H9 (cell line): ENCODE measurements at regions not wholly inside any gene's neighbourhood (a gene's known extent, or its start where the extent isn't known, plus 50 kb on each side); places are given as distances from the start of the nearest gene placed in this dataset.

Experiments used
- DNase-seq: peaks from one replicate; pipeline ENCODE4 v3.0.0-alpha.2; 2017
- H2AFZ ChIP-seq: one replicate; pipeline ENCODE4 v1.6.1; 2013; ENCODE audit warnings: mild to moderate bottlenecking, low read length, control low read depth, moderate library complexity
- H2AK5ac ChIP-seq: 2 replicates; pipeline ENCODE4 v1.6.1; 2013; ENCODE audit warnings: low read length, control low read depth, mixed read lengths; ENCODE audit not compliant: insufficient read length
- H2BK120ac ChIP-seq: one replicate; pipeline ENCODE4 v1.6.1; 2013; ENCODE audit warnings: low read depth, mild to moderate bottlenecking, low read length, control low read depth, inconsistent platforms; ENCODE audit not compliant: poor library complexity, severe bottlenecking
- H2BK12ac ChIP-seq: 2 replicates; pipeline ENCODE4 v1.6.1; 2013; ENCODE audit warnings: low read length, control low read depth, mixed read lengths, low read depth; ENCODE audit not compliant: insufficient read length
- H2BK15ac ChIP-seq: 2 replicates; pipeline ENCODE4 v1.6.1; 2013; ENCODE audit warnings: low read depth, low read length, control low read depth
- H2BK20ac ChIP-seq: one replicate; pipeline ENCODE4 v1.6.1; 2013; ENCODE audit warnings: low read depth, mild to moderate bottlenecking, low read length, control low read depth, inconsistent platforms; ENCODE audit not compliant: poor library complexity, severe bottlenecking
- H2BK5ac ChIP-seq: 2 replicates; pipeline ENCODE4 v1.6.1; 2013; ENCODE audit warnings: low read length, control low read depth, mixed read lengths; ENCODE audit not compliant: insufficient read length
- H3K14ac ChIP-seq: 2 replicates; pipeline ENCODE4 v1.6.1; 2013; ENCODE audit warnings: low read length, control low read depth; ENCODE audit not compliant: insufficient read depth
- H3K18ac ChIP-seq: 2 replicates; pipeline ENCODE4 v1.6.1; 2013; ENCODE audit warnings: low read depth, mild to moderate bottlenecking, mixed read lengths, low read length, control low read depth; ENCODE audit not compliant: insufficient read length
- H3K23ac ChIP-seq: 2 replicates; pipeline ENCODE4 v1.6.1; 2013; ENCODE audit warnings: low read length, control low read depth, mixed read lengths, low read depth; ENCODE audit not compliant: insufficient read length
- H3K23me2 ChIP-seq: 2 replicates; pipeline ENCODE4 v1.6.1; 2013; ENCODE audit warnings: low read depth, mild to moderate bottlenecking, mixed read lengths, low read length, control low read depth; ENCODE audit not compliant: insufficient read length, poor library complexity, severe bottlenecking
- H3K27ac ChIP-seq: 2 replicates; pipeline ENCODE4 v1.5.1; 2013; ENCODE audit warnings: low read length, control low read depth, mixed read lengths, low read depth; ENCODE audit not compliant: insufficient read length
- H3K27me3 ChIP-seq: 2 replicates; pipeline ENCODE4 v1.6.1; 2013; ENCODE audit warnings: low read length, control low read depth, inconsistent platforms; ENCODE audit not compliant: insufficient read depth
- H3K4ac ChIP-seq: 2 replicates; pipeline ENCODE4 v1.6.1; 2013; ENCODE audit warnings: low read depth, mild to moderate bottlenecking, control low read depth, inconsistent platforms, low read length, moderate library complexity
- H3K4me1 ChIP-seq: 2 replicates; pipeline ENCODE4 v1.6.1; 2013; ENCODE audit warnings: low read length, control low read depth, inconsistent platforms; ENCODE audit not compliant: insufficient read depth
- H3K4me2 ChIP-seq: 2 replicates; pipeline ENCODE4 v1.6.1; 2013; ENCODE audit warnings: low read length, control low read depth, mixed read lengths; ENCODE audit not compliant: insufficient read length, insufficient read depth
- H3K56ac ChIP-seq: 2 replicates; pipeline ENCODE4 v1.6.1; 2013; ENCODE audit warnings: low read depth, mild to moderate bottlenecking, mixed read lengths, low read length, control low read depth; ENCODE audit not compliant: insufficient read length
- H3K79me1 ChIP-seq: 2 replicates; pipeline ENCODE4 v1.6.1; 2013; ENCODE audit warnings: low read depth, mild to moderate bottlenecking, moderate library complexity, low read length, control low read depth, inconsistent platforms; ENCODE audit not compliant: insufficient read depth, poor library complexity, severe bottlenecking
- H3K79me2 ChIP-seq: 2 replicates; pipeline ENCODE4 v1.6.1; 2013; ENCODE audit warnings: low read length, control low read depth, inconsistent platforms; ENCODE audit not compliant: insufficient read depth
- H3K9ac ChIP-seq: 2 replicates; pipeline ENCODE4 v1.6.1; 2013; ENCODE audit warnings: low read length, control low read depth, mixed read lengths; ENCODE audit not compliant: insufficient read length; ENCODE audit errors: extremely low read depth
- H3K9me3 ChIP-seq: one replicate; pipeline ENCODE4 v1.6.1; 2013; ENCODE audit warnings: low read depth, low read length, inconsistent platforms; ENCODE audit not compliant: control insufficient read depth
- H3T11ph ChIP-seq: one replicate; pipeline ENCODE4 v1.6.1; 2013; ENCODE audit warnings: mild to moderate bottlenecking, low read length, control low read depth, inconsistent platforms
- H4K20me1 ChIP-seq: one replicate; pipeline ENCODE4 v1.6.1; 2013; ENCODE audit not compliant: control insufficient read depth, insufficient read length, insufficient read depth
- H4K5ac ChIP-seq: 2 replicates; pipeline ENCODE4 v1.6.1; 2013; ENCODE audit warnings: low read depth, mild to moderate bottlenecking, mixed read lengths, low read length, control low read depth; ENCODE audit not compliant: insufficient read length
- H4K8ac ChIP-seq: replicated peaks from 2 replicates; pipeline ENCODE4 v1.6.1; 2013; ENCODE audit warnings: low read length, control low read depth, mixed read lengths, low read depth; ENCODE audit not compliant: insufficient read length
- H4K91ac ChIP-seq: 2 replicates; pipeline ENCODE4 v1.6.1; 2013; ENCODE audit warnings: low read depth, mild to moderate bottlenecking, moderate library complexity, mixed read lengths, low read length, control low read depth; ENCODE audit not compliant: insufficient read length
- H3K27ac Mint-ChIP-seq, 3 experiments: 2 replicates in 2 of 3; 3 replicates in 1 of 3; pipeline ENCODE4 v1.8.0; 2020 to 2021; ENCODE audit warnings: mixed read lengths in 3 of 3, mild to moderate bottlenecking in 1 of 3, moderate library complexity in 1 of 3
- H3K27me3 Mint-ChIP-seq: 2 replicates; pipeline ENCODE4 v1.8.0; 2021; ENCODE audit warnings: low read depth, mild to moderate bottlenecking, moderate library complexity, mixed read lengths
- H3K36me3 Mint-ChIP-seq, 3 experiments: 2 replicates in 2 of 3; 3 replicates in 1 of 3; pipeline ENCODE4 v1.8.0; 2020 to 2021; ENCODE audit warnings: low read depth in 3 of 3, mixed read lengths in 3 of 3; ENCODE audit not compliant: insufficient read depth in 1 of 3
- H3K4me1 Mint-ChIP-seq, 2 experiments: 2 replicates each; pipeline ENCODE4 v1.8.0; 2020; ENCODE audit warnings: mixed read lengths in 2 of 2
- H3K4me3 Mint-ChIP-seq, 2 experiments: 2 replicates in 1 of 2; 3 replicates in 1 of 2; pipeline ENCODE4 v1.8.0; 2020 to 2021; ENCODE audit warnings: mild to moderate bottlenecking in 2 of 2, mixed read lengths in 2 of 2, moderate library complexity in 1 of 2
- H3K9me3 Mint-ChIP-seq, 2 experiments: 2 replicates in 1 of 2; 3 replicates in 1 of 2; pipeline ENCODE4 v1.8.0; 2020; ENCODE audit warnings: mild to moderate bottlenecking in 2 of 2, mixed read lengths in 2 of 2, moderate library complexity in 1 of 2
- WGBS: extraction: QIAGEN DNeasy Blood & Tissue Kit; methylation state at CpG from one replicate; pipeline ENCODE4 v1.1.7; 2013; ENCODE audit warnings: missing lambda C conversion rate, low lambda C conversion rate, mixed read lengths; ENCODE audit not compliant: insufficient read length; ENCODE audit errors: extremely low coverage; 5-methylcytosine and 5-hydroxymethylcytosine counted together
- TF ChIP-seq, protein P1 (sequence below): fragments of 200-600 bp; sonication (generic); conservative IDR thresholded peaks from 3 replicates; pipeline ENCODE4 v1.8.0; 2021; ENCODE audit warnings: antibody characterized with exemption, mild to moderate bottlenecking

DNA sequence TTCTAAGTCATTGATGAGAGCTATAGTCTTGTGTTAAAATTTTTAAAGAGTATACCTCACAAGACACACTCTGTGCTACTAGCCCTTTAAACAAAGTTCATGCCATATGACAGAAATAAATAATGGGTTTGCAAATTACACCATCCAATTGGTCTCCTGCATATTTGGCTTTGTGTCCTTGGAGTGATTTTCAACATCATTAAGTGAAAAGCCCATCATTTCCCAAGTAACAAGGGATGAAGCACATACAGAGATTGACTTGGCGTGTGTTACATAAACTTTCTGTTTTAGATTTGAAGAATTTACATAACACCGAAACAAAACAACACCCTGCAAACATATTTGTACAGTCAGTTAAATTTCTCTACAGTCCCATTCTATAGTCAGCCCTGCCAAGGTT, 216.9 kb upstream of the NEIL3 start:
- Histone ChIP-seq H3K79me1 (no peaks in the 10 kb centered on the region), H4K91ac (no peak overlapping the region), H4K20me1 (no peaks in the 10 kb centered on the region)

More for the DNA sequence above, 216.9 kb upstream of the NEIL3 start:
- no peak overlapping the region for H3K14ac ChIP-seq
- DNase-seq = no peak
- H3K18ac ChIP-seq = no peak overlapping the region
- H3K56ac ChIP-seq = no peak overlapping the region
- H4K8ac ChIP-seq = no peak overlapping the region
- H3K9me3 ChIP-seq = no peaks in the 10 kb centered on the region
- H2BK12ac ChIP-seq = no peak overlapping the region
- H2BK5ac ChIP-seq = no peak overlapping the region
- no peaks in the 10 kb centered on the region for H3K23me2 ChIP-seq
- H3K27ac Mint-ChIP-seq = no peak overlapping the region
- H3K9me3 Mint-ChIP-seq = no peaks in the 10 kb centered on the region
- H3K23ac ChIP-seq = no peak overlapping the region
- no peak overlapping the region for H3K27ac ChIP-seq
- no peak overlapping the region for H3T11ph ChIP-seq
- WGBS = no CpG with 5 or more reads among the region's 2 CpGs
- no peaks in the 10 kb centered on the region for H3K79me2 ChIP-seq
- H3K27me3 ChIP-seq = no peaks in the 10 kb centered on the region
- no peak overlapping the region for H2BK15ac ChIP-seq
- no peak overlapping the region for H3K9ac ChIP-seq
- H3K4me1 ChIP-seq = no peaks in the 10 kb centered on the region
- no peaks in the 10 kb centered on the region for H3K36me3 Mint-ChIP-seq
- no peaks in the 10 kb centered on the region for H3K27me3 Mint-ChIP-seq
- H2AFZ ChIP-seq = no peak overlapping the region
- TF ChIP-seq, protein P1, sequence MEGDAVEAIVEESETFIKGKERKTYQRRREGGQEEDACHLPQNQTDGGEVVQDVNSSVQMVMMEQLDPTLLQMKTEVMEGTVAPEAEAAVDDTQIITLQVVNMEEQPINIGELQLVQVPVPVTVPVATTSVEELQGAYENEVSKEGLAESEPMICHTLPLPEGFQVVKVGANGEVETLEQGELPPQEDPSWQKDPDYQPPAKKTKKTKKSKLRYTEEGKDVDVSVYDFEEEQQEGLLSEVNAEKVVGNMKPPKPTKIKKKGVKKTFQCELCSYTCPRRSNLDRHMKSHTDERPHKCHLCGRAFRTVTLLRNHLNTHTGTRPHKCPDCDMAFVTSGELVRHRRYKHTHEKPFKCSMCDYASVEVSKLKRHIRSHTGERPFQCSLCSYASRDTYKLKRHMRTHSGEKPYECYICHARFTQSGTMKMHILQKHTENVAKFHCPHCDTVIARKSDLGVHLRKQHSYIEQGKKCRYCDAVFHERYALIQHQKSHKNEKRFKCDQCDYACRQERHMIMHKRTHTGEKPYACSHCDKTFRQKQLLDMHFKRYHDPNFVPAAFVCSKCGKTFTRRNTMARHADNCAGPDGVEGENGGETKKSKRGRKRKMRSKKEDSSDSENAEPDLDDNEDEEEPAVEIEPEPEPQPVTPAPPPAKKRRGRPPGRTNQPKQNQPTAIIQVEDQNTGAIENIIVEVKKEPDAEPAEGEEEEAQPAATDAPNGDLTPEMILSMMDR = no peak
- H3K4me3 Mint-ChIP-seq = no peak overlapping the region
- H3K4ac ChIP-seq = no peak overlapping the region
- no peak overlapping the region for H4K5ac ChIP-seq
- no peaks in the 10 kb centered on the region for H3K4me1 Mint-ChIP-seq
- no peak overlapping the region for H2AK5ac ChIP-seq
- no peak overlapping the region for H2BK20ac ChIP-seq
- H3K4me2 ChIP-seq = no peak overlapping the region
- no peak overlapping the region for H2BK120ac ChIP-seq
